ENCODE measurements at regions not wholly inside any gene's neighbourhood (a gene's known extent, or its start where the extent isn't known, plus 50 kb on each side); places are given as distances from the start of the nearest gene placed in this dataset.

DNA sequence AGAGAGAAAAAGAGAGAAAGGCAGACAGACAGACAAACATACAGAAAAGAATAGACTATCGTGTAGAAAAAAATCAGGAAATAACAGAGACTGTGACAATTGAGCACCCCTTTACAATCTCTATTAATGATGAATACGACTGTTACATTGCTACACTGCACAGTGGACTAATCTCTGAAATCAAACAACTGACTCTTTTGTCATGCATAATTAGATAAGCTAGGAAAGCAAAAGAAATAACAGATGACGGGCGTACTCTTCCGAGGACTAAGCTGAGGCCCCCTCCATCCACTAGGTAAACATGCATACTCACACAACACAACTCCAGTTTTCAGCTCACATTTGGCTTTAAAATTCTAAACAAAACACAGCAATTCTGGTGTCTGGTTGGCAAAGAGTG lies 267.0 kb downstream of the NOL4 start:
- DNase-seq (ENCODE audit: low read depth in 2 of 2), result no peak

DNA sequence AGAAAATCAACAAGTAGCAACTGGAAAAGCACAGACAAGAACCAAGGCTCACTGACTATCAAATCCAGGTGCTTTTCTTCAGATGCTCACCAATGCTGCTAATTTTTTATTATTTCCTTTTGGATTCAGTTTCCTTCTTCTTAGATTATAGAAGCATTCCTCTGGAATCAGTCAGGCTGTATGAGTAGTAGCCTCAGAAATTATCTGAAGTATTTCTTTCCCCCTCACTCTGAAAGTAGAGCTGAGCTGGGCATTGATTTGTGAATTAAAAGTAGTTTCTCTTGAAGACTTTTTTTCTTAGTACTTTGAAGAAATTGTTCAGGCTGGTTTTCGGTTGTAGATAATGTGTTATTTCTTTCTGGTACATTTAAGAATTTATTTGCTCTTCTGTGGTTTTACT lies 273.7 kb downstream of the NOL4 start:
- DNase-seq (ENCODE audit: low read depth in 2 of 2), result peak; percentile 31 to 37

DNA sequence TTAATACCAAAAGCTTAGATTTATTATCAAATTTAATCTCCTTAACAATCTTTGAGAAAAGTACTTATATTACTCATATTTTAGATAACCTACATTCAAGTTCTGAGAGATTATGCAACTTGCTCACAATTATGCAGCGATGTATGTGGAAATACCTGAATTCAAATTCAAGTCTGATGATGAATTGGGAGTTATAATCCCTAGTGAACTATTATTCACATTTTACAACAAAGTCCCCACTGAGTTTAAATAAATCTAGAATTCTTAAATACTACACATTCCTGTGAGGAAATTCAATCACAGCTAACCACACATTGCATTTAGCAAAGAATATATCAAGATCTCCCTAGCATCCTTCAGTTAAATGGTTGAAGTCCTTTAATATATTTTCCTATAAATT lies 278.4 kb downstream of the NOL4 start:
- DNase-seq (ENCODE audit: low read depth in 2 of 2), result peak; percentile 34 to 50

DNA sequence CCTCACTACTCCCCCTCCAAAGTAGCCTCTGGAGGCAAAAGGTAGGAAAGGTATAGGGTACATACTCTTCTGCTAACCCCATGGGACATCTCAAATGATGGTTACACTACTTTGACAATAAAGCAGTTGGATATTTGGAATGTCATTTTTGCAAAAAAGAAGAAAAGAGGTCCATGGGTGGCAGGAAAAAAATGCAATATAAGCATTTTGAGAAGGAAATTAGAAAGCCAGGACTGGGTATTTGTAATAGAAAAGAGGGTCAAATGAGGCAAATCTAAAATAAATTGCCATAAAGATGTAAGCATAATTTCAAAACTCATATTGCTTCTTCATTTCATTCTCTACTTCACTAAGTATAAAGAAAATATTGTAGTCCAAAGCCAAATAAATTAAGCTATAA lies 280.2 kb downstream of the NOL4 start:
- no peak for DNase-seq (ENCODE audit: low read depth in 2 of 2)

DNA sequence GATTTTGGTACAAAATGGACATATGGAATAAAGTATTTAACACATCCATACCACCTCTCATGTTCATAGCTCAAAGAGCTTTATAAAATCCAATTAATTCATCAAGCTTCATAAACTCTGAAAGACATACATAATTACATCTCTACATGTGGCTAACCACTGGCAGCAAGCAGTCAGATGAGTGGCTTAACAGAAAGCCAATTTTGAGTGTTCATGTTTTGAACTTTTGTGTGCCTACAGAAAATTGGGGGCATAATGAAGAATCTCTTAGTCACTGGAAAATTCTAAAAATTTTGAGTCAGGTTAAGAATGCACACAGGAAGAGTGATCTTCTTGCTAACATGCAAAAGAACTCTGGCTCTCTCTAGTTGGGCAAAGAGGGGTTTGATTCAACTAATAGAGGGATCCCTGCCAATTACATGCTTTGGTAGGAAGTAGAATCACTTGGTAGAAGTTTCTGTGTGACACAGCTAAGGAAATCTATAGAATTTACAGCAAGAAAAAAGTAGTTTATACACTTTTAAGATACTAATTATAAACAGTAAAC lies 287.4 kb downstream of the NOL4 start:
- no peak for DNase-seq (ENCODE audit: low read depth in 2 of 2)

DNA sequence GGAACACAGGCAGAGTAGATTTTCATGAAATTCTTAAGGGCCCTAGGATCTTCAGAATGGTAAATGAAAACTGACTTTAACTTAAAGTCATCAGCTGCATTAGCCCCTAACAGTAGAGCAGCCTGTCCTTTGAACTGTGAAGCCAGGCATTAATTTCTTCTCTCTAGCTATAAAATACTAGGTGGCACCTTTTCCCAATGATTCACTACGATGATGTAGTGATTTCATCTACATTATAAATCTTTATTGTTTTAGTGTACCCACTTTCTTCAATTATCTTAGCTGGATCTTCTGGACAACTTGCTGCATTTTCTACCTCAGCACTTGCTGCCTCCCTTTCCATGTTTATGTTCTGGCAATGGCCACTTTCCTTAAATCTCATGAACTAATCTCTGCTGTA lies 290.5 kb downstream of the NOL4 start:
- DNase-seq (ENCODE audit: low read depth in 2 of 2), result no peak

DNA sequence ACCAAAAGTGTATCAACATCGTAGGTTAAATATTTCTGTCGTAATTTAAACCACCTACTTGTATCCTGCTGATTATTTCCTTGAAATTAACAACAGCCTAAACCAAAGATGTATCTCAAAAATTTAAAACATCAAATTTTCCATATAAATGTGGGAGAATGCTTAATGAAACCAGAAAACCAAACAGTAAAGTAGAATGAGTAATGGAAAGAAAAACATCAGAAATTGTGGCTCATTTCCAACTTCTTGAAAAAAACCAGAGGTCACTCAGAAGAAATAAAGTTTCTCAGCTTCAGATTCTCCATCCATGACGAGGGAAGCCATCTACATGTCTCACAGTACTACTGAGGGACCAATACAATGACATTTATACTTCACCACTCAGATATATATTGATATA lies 296.5 kb downstream of the NOL4 start:
- DNase-seq (ENCODE audit: low read depth in 2 of 2), result peak; percentile 30 to 36

DNA sequence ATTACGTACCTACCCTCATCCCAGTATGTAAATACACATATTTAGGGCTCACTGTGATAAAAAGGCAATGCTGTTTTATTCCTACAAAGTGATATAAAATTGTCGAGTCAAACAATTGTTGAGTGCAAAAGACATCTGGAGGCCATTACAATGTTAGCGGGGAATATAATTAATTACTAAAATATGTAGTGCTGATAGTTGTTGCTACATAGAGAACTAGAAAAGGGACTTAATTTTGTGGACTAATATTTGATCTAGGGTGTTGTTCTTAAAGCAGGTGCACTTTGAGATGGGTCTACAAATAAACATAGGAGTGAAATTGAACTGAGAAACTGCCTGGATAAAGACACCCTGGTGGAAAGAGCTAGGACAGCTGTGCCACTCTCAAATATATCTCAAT lies 300.1 kb downstream of the NOL4 start:
- no peak for DNase-seq (ENCODE audit: low read depth in 2 of 2)

DNA sequence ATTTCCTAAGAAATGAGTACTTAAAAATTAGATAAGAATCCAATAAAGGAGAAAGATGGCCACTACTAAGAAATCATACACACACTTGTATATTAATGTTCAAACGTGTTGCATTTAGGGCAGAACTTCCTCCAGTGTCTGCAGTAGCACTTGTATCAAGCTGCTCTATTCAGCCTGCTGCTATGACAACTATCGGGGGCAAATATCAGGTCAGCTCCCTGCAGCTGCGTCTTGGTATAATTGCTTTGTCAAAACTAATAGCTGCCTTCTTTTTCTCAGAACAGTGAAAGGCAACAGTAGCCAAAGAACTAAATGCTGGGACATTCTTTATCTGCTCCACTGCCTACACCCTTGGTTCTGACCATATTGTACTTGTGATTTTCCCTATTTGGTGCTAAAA lies 300.7 kb downstream of the NOL4 start:
- no peak for DNase-seq (ENCODE audit: low read depth in 2 of 2)

DNA sequence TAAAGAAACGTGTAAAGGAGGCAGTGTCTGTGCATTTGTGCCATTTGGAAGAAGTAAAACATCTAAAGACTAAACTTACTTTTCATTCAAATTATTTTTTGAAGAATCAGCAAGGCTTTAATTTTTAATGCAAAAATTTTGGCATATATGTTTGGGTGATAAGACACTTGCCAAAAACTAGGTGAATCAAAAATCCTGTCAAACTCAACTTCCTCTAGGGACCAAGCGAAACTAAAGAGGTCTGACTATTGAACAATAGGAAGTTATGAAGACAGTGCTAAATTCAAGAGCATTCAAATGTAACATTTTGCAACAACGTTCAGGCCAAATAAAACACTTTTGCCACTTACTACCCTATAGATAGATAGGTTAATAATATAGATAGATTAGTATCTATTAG lies 306.1 kb downstream of the NOL4 start:
- DNase-seq (ENCODE audit: low read depth in 2 of 2), result no peak

DNA sequence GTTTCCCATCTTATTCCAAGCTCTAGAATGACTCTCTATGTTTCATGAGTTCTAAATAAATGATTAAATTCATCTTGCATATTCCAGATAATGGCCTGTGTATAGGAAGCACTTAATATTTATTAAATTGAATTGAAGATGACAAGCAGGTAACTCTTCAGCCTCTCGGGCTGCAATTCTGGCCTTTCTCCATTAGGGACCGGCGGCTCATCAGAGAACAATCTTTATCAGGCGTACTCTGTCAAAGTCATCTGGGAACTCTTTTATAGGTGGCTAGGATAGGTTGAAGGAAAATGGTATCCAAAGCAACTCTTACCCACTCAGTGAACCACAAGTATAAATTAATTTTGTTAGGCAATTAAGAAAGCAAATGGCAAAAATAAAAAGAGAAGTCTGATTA lies 308.5 kb downstream of the NOL4 start:
- no peak for DNase-seq (ENCODE audit: low read depth in 2 of 2)

DNA sequence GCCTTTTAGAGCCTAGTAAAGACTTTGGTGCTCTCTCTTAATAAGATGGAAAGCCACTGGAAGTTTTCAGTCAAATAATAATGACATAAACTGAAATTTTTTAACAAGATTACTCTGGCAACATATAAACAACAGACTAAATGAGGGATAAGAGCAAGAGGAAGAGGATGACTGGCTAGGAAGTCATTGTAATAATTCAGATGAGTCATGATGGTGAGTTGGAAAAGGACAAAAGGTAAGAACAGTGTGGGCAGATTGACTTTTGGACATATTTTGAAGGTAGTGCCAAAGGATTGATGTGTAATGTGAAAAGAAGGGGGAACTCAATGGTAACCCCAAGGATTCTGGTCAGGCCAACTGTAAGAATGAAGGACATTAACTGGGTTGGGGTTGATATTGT lies 310.3 kb downstream of the NOL4 start:
- DNase-seq (ENCODE audit: low read depth in 2 of 2), result no peak

DNA sequence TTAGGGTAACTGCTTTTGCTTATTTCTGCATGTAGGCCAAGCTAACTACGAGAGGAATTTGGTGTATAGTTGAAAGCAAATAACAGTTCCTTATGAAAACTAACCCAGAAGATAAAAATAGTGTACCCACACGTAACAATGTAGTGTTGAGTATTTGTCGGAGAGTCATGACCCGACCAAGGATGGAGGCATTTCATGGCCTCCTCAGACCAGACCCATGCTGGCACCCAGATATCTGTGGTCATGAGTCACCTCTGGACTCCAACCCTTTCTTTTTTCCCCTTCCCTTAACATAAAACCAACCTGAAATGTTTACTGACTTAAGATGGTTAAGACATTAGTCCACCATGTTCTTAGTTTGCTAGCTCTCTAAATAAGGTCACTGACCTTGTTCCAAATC lies 318.7 kb downstream of the NOL4 start:
- no peak for DNase-seq (ENCODE audit: low read depth in 2 of 2)

DNA sequence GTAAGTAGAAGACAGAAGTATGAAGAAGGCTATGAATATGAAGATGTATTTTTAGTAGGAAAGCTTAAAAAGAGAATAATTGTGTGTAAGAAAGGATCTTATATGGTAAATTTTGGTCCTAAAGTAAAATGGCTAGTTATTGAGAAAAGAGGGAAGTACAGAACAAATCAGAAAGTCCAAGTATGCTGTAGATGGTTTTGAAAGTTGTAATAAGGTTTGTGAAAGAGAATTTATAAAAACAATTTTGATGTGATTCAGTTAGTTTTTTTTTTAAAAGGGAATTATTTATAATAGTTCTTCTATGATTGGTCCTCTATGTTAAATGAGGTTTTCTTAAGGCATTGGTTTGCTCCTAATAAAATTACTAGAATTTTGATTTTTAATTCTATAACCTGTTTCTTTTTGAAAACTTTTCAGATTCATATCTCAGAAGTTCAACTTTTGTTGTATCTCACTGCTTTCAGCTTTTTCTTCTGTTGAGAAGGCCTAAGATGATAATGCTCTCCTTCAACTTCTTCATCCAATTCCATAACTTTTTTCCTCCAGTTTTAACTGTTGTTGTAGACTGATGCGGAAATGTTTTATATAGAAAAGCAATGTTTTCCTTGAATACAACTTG lies 322.7 kb downstream of the NOL4 start:
- no peak for DNase-seq (ENCODE audit: low read depth in 2 of 2)

DNA sequence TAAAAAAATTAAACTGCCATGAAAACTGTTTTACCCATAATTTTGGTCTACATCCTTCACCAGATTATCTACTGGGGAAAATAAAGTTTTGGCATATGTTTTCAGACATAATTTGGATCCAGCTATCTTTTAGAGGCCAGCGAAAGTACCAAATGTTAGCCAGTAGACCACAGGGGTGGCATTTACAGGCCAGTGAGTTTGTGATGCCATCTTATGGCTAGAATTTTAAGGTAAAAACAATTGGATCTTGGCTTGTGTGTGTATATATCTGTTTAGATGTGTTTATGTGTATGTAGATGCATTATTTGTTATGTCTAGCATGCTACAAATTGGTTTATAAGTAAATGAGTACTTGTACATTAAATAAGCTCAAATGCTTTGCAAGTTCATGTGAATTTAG lies 322.6 kb downstream of the ASXL3 start:
- no peak for DNase-seq (ENCODE audit: low read depth in 2 of 2)

DNA sequence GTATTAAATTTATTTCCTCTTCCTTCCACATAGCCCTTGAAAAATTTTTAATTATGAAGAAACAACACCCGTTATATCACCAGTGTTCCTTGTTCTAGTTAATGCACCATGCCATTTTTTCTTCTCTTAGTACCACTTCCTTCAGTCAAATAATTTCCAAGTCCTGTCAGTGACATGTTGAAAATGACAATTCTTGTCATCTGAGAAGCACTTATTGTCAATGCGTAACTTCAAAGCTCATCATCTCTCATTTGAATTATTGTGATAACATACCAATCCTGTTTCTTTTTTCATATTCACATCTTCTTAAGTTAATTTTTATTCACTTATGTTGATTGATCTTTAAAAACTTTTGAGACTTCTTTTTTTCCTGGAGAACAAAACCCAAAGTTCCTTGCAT lies 320.4 kb downstream of the ASXL3 start:
- DNase-seq (ENCODE audit: low read depth in 2 of 2), result no peak

DNA sequence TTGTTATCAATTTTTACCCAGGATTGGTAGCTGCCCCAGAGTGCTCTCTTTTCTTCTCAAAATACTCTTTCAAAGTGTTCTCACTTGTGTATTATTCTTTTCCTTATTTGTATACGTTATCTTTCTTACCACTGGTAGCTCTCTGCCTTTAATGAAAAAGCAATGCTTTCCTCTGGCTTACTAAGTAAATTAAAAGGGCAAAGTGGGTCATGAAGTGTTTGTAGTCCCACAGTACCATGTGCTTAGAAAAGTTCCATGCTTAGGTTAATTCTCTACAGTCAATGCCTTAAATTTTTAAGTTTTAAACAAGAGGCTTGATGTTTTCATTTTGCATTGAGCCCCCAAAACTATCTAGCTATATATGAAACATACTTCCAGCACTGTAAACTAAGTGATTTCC lies 300.2 kb downstream of the ASXL3 start:
- DNase-seq (ENCODE audit: low read depth in 2 of 2), result no peak

DNA sequence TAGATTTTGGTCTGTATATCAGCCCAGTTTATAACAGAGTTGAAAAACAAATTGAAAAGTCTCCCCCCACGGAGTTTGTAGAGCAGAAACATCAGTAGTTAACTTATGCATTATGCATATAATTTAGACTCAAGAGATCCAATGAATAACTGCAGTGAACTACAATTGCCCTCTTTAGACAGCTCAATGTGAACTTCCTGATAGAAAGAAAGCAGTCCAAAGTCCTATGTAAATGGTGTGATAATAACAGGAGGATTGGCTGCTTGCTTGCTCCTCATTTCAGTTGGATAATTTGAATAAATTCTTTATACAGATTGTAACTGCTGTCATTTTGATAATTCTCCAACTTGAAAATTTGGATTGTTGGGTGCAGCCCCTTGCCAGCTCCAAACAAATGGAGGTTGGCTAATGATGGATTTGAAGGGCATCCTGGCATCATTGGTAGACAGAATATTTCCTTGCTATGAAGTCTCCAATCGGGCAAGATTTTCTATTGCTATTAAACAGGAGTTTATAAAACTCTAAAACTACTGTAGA lies 297.1 kb downstream of the ASXL3 start:
- no peak for DNase-seq (ENCODE audit: low read depth in 2 of 2)

DNA sequence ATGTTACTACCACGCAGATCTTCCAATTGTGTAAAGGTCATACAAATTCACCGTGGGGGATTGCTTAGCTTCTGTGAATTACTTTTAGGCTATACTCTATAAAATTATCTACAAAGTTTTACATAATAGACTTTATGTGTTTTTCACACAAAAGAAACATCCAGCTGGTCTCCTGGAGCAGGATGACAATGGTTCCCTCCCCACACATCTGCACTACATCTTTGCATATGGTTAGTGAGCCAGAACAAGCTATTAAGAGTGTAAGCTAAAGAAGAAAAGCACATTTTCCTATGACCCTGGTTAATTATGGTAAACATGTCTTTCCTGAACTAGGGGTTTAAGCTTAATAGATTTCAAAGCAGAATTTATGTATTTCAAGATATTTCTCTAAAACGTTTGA lies 295.1 kb downstream of the ASXL3 start:
- DNase-seq (ENCODE audit: low read depth in 2 of 2), result no peak

DNA sequence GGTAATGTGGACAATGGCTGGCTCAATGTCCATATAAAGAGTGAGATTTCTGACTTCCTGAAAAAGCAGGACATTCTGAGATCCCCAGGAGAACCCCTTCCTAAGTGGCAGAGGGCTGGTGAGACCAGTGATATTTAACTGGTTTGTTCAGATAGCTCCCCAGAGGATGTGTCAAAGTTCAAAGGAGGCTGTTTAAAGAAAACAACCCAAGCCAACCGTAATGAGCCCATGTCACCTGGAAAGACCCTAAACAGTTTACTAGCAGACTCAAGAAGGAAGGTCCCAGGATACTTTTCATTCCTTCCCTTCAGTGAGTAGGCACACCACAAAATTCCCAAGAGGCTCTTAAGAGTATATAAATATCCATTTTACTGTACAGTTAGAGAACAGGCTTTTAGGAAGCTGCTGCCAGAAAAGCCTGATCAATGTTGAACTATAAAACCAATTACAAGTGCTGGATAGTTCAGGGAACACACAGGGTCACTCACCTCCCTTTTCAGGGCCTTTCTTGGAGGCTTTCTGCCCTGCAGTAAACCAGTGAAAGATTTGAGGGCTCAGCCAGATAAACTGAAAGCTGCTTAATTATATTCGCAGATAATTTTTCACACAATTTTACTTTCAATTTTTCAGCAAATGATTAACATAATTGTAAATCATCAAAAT lies 293.5 kb downstream of the ASXL3 start:
- DNase-seq (ENCODE audit: low read depth in 2 of 2), result no peak

DNA sequence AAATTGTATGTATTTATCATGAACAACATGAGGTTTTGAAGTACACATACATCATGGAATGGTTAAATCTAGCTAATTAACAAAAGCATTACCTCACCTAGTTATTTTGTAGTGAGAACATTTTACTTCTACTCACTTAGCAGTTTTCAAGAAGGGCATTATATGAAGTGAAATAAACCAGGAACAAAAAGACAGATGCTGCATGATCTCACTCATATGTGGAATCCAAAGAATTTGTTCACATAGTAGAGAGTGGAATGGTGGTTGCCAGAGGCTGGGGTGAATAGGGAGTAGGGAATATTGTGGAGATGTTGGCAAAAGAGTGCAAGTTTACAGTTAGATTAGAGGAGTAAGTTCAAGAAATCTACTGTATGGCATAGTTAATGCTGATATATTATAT lies 292.0 kb downstream of the ASXL3 start:
- DNase-seq (ENCODE audit: low read depth in 2 of 2), result peak; percentile 20 to 27

DNA sequence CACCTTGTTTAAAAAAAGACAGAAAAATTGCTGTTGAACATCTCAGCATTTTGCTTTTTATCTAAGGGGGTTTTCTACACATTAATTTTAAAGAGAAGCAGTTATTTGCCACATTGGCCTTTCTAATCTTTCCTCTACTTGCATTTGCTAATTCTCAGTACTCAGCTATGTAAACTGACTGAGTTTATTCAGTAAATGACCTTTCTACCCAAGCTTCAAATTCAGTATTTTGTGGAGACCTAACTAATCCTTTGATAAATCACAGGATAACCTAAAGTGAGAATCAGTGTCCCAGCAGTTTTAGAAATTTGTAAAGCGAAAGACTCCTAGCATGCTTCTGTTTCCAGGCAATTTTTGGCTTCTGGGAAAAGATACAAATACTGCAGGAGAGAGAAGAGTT lies 288.4 kb downstream of the ASXL3 start:
- DNase-seq (ENCODE audit: low read depth in 2 of 2), result no peak

DNA sequence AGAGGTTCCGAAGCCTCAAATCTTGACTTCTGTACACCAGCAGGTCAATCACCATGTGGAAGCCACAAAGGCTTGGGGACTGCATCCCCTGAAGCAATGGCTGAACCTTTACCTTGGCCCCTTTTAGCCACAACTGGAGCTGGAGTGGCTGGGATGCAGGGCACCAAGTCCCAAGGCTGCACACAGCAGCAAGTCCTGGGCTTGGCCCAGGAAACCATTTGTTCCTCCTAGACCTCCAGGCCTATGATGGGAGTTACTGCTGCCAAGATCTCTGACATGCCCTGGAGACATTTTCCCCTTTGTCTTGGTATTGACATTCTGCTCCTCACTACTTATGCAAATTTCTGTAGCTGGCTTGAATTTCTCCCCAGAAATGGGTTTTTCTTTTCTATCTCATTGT lies 285.9 kb downstream of the ASXL3 start:
- no peak for DNase-seq (ENCODE audit: low read depth in 2 of 2)

DNA sequence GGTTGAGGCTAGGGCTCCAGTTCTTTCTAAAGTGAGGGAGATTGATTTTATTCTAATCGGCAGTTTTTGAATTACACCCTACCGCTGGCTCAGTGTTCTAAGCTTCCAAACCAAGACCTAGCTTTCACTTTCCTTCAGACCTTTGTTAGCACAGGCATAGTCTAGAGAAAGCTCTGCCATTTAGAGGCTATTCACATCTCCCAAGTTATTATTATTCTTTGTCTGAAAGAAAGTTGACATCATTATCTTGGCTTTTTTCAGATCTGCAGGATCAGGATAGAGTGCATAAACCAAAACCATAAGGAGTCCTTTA lies 276.8 kb downstream of the ASXL3 start:
- no peak for DNase-seq (ENCODE audit: low read depth in 2 of 2)
